GM23248 (cell line): ENCODE measurements at regions not wholly inside any gene's neighbourhood (a gene's known extent, or its start where the extent isn't known, plus 50 kb on each side); places are given as distances from the start of the nearest gene placed in this dataset.

Source experiments
- EZH2 ChIP-seq: fragments of 200-600 bp; sonication (generic); IDR thresholded peaks from 2 replicates; pipeline ENCODE4 v1.6.1; 2018; ENCODE audit warnings: antibody characterized with exemption, mild to moderate bottlenecking; ENCODE audit not compliant: insufficient read depth, poor library complexity, severe bottlenecking
- EZH2phosphoT487 ChIP-seq: fragments of 200-600 bp; sonication (generic); IDR thresholded peaks from 2 replicates; pipeline ENCODE4 v1.6.1; 2018; ENCODE audit warnings: antibody characterized with exemption, moderate library complexity, mild to moderate bottlenecking, low read depth; ENCODE audit not compliant: insufficient read depth

GRCh38 chr9:109969011-109969410 lies 189.0 kb downstream of the PALM2AKAP2 start:
- TF ChIP-seq EZH2 (no peak), EZH2phosphoT487 (no peak)
